ENCODE measurements at regions not wholly inside any gene's neighbourhood (a gene's known extent, or its start where the extent isn't known, plus 50 kb on each side); places are given as distances from the start of the nearest gene placed in this dataset.
A peak's percentile ranks its signal among the peaks of the same experiment; 100 is the strongest.

- H3K4me3 ChIP-seq (ENCODE audit: low read length): no peak overlapping the region
- no peak for DNase-seq (ENCODE audit: low read depth)
- no peak for TF ChIP-seq CTCF (conservative IDR thresholded peaks at IDR 0.05; ENCODE audit: low read length)
These were observed 474.6 kb downstream of the SLC4A3 start for GRCh38 chr2:220101980-220102379.

DNA sequence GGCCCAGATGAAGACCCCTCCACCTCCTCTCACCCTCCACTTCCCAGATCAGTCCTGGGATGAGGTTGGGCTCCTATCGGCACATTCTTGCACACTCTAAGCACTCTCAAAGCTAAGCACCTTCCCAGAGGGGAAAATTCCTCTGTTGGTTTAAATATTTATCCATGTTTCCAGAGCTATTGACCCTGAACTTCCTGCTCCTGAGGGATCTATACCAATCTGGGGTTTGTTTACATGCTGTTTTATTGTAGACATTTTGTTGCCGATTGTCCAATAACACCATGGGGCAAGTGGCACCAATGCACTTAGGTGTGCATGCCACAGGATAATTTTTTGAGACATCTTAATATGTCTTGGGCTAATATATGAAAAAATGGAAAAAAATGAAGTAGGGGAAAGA, 476.2 kb downstream of the SLC4A3 start:
- no peak for DNase-seq (ENCODE audit: low read depth)
- no peak overlapping the region for H3K4me3 ChIP-seq (ENCODE audit: low read length)
- no peak for TF ChIP-seq CTCF (conservative IDR thresholded peaks at IDR 0.05; ENCODE audit: low read length)

- peak; percentile 73 for TF ChIP-seq CTCF (conservative IDR thresholded peaks at IDR 0.05; ENCODE audit: low read length)
- DNase-seq (ENCODE audit: low read depth): peak; percentile 84
- H3K4me3 ChIP-seq (ENCODE audit: low read length): no peak overlapping the region
These were observed 477.5 kb downstream of the SLC4A3 start for GRCh38 chr2:220104871-220105351.

- DNase-seq (ENCODE audit: low read depth): no peak
- TF ChIP-seq CTCF (conservative IDR thresholded peaks at IDR 0.05; ENCODE audit: low read length): no peak
- H3K4me3 ChIP-seq (ENCODE audit: low read length): no peak overlapping the region
These were observed 478.6 kb downstream of the SLC4A3 start for GRCh38 chr2:220106065-220106464.

- DNase-seq (ENCODE audit: low read depth): no peak
- TF ChIP-seq CTCF (conservative IDR thresholded peaks at IDR 0.05; ENCODE audit: low read length): no peak
- no peak overlapping the region for H3K4me3 ChIP-seq (ENCODE audit: low read length)
These were observed 480.0 kb downstream of the SLC4A3 start for GRCh38 chr2:220107380-220107791.

GRCh38 chr2:220114443-220114842, 487.0 kb downstream of the SLC4A3 start:
- TF ChIP-seq CTCF (conservative IDR thresholded peaks at IDR 0.05; ENCODE audit: low read length): no peak
- H3K4me3 ChIP-seq (ENCODE audit: low read length): no peak overlapping the region
- DNase-seq (ENCODE audit: low read depth): no peak

- no peak overlapping the region for H3K4me3 ChIP-seq (ENCODE audit: low read length)
- DNase-seq (ENCODE audit: low read depth): no peak
- no peak for TF ChIP-seq CTCF (conservative IDR thresholded peaks at IDR 0.05; ENCODE audit: low read length)
These were observed 489.6 kb downstream of the SLC4A3 start for GRCh38 chr2:220117025-220117424.

Measured in AG10803 (cell line).